ENCODE measurements at regions not wholly inside any gene's neighbourhood (a gene's known extent, or its start where the extent isn't known, plus 50 kb on each side); places are given as distances from the start of the nearest gene placed in this dataset.

DNA sequence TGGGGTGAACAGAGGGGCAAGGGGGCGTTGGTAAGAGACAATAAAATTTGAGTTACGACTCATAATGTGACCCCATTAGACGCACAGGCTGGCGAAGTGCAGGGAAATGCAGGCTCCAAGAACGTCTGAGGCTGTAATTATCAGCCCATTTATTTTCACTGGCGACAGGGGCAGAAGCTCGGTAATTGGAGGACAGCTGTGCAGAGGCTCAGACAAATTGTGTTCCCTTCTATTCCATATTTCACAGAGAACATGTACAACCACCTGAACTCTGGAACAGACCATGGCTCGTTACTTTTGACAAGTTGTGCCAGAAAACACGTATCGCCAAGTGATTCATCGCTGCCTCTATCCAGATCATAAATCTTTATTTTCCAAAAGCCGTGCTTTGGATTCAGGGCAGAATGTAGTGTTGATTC lies 137.3 kb upstream of the FRMD4A start:
- no peak for DNase-seq

DNA sequence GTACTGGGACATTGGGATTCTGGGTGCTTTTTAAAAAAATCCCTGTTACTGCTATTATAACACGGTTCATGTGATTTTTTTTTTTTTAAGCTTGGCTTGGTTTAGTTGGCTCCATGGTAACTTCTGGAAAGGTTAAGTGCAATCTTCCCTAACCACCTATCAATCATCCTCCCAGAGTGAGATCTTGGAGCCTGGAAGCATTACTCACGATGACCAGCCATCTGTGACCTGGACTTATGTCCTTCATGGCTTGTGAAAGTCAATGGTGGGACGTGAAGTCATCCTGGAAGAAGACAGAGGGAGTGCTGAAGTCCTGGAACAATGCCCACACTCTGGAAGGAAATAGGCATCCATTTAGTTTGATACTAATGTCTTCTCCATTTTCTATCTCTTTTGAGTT lies 135.5 kb upstream of the FRMD4A start:
- no peak for DNase-seq

DNA sequence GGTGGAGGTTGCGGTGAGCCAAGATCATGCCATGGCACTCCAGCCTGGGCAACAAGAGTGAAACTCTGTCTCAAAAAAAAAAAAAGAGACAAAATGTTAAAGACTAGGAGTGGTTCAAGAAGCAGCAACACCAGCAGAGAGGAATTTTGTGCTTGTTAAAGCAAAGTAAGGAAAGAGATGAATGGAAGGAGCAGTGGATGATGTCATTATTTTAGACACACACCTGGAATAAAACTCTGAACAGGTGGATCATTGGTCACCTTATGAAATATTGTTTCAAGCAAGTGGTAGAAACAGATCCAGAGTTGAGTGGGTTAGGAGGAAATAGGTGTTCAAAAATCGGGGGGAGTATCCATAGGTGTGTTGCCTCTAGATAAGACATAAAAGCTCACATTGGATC lies 129.7 kb upstream of the FRMD4A start:
- DNase-seq: no peak

DNA sequence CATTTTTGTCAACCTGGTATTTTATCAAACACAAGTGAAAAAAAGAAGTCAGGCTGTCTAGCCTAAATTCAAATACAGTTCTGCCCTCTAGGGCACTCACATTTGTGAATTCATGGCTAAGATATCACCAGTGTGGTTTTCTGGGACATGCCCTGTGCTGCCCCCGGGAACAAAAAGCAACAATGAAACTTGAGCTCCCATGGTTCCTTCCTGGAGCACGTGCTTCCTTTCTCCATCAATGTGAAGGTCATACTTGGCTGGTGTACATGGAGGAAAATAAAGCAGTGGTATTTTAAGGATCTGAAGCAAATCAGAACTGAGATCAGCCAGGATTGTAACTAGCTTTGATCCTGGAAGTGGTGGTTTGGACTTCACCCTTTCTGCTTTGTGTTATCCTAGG lies 128.9 kb upstream of the FRMD4A start:
- DNase-seq: no peak

DNA sequence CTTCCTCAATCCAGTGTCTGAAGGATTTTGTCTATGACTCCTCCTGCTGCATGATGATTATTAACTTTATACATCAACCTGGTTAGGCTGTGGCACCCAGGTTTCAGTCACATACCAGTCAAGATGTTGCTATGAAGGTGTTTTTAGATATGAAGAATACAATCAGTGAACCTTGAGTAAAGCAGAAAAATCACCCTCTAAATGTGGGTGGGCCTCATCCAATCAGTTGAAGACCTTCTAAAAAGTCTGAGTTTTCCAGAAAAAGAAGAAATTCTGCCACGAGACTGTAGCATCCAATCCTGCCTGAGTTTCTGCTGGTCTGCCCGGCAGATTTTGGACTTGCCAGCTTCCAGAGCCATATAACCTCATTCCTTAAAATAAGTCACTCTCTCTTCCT lies 126.1 kb upstream of the FRMD4A start:
- no peak for DNase-seq

DNA sequence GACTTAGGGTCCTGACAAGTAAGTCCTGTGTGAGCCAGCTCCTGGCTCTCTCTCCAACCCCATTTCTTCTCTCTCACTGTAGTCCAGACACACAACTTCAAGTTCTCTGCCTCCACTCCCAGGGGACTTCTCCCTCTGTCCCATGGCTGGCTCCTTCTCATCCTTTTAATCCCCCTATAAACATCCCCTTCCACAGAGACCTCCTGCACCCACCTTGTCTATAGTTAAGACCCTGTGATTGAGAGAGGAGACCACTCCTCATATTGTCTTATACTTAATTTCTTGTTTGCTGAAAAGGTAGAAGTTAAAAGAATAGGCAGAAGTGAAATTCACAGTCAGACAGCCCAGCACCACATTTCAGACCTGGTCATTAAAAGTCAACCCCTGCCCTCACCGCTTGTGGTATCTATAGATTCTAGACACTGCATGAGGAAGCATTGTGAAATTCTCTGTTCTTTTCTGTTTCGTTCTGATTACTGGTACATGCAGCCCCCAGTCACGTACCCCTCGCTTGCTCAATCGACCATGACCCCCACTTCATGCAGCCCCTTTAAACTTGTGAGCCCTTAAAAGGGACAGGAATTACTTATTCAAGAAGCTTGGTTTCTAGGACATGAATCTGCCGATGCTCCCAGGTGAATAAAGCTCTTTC lies 125.6 kb upstream of the FRMD4A start:
- DNase-seq: no peak

DNA sequence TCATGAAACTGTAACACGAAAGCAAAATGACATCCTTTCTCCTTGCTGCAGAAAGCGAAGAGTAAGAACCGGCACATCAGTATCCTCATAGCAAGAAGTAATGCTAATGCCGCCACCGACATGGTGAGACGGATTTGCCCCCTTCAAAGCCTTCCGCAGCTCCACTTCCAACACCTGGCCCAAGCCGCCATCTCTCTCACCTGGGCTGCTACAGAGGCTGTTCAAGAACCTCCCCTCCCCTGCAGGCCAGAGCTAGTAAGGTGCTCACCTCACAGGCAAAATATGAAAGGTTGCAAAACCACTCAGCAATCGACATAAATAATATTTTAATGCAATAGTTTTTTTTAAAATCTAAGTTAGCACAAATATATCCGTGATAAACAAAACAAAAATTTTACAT lies 123.9 kb upstream of the FRMD4A start:
- DNase-seq: no peak

DNA sequence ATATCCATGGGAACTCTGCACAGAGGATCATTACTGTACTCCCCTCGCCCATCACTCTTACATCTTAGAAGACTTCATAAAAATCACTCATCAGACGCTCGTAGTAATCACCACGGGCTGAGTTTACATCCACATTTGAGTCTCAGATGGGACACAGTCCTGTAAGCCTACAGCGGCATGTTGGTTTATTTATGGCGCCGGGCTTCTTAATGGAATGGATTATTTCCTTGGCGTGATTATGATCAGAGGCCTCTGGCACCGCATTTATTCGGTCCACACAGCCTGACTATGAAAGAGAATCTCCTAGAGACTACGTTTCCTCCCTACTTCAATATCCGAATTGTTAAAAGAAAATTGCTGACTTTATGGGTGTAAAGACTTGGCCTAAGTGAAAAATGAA lies 123.5 kb upstream of the FRMD4A start:
- DNase-seq: no peak

DNA sequence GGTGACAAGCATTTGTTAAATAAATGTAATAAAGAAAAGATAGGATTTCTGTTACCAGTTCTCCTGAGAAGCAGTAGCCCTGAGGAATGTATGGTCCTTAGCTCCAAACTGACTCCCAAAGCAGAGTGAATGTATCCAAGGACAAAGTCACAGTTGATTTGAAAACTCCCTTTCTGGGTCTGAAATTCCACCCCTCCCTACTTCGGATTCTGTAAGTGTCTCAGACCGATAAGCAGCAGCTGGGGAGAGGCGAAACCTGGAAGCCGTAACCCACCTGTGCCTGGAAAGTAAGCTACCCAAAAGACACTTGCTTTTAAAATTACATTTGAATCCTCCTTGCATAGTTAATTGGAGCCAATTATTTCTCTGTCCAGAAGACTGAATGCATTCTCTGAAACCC lies 122.9 kb upstream of the FRMD4A start:
- DNase-seq: no peak

DNA sequence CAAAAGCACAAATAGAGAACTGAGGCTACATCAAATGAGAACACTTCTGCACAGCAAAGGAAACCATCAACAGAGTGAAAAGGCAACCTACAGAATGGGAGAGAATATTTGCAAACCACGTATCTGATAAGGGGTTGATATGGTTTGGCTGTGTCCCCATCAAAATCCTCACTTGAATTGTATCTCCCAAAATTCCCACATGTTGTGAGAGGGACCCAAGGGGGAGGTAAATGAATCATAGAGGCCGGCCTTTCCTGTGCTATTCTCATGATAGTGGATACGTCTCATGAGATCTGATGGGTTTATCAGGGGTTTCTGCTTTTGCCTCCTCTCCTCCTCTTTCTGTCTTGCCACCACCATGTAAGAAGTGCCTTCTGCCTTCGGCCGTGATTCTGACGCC lies 120.6 kb upstream of the FRMD4A start:
- no peak for DNase-seq

DNA sequence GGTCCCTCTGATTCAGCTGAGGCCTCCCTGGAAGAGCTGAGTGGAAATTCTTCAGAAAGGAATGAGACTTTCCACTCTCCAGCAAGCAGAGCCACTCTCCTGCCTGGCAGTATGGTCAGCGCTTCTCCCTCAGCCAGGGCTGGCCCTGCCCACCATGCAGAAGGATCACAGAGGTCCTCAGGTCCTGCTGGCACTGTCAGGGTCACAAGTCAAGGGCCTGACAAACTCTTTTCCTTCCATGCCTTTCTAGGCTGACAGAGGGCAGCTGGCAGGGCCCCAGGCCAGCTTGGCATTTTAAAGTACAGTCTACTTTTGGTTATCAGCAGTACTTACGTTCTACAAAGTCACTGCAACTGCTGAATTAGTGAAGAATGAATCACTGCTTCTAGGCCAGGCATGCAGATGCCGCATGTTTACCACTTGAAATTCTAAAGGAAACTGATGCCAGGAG lies 119.3 kb upstream of the FRMD4A start:
- DNase-seq: no peak

DNA sequence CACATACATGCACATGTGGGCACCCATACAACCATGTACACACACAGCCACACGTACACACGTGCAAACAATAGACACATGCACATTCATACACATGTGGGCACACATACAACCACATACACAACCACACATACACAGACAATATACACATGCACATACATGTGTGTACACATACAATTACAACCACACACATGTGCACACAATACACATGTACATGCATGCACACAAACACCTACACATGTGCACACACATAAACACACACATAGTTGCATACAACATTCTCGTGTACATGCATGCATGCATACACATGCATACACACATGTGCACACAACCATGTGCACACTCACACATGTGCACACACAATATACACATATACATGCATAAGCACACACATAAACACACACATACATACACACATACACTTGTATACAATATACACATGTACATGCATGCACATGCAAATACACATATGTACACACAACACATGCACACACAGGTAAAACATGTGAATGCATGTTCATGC lies 118.6 kb upstream of the FRMD4A start:
- DNase-seq: no peak

DNA sequence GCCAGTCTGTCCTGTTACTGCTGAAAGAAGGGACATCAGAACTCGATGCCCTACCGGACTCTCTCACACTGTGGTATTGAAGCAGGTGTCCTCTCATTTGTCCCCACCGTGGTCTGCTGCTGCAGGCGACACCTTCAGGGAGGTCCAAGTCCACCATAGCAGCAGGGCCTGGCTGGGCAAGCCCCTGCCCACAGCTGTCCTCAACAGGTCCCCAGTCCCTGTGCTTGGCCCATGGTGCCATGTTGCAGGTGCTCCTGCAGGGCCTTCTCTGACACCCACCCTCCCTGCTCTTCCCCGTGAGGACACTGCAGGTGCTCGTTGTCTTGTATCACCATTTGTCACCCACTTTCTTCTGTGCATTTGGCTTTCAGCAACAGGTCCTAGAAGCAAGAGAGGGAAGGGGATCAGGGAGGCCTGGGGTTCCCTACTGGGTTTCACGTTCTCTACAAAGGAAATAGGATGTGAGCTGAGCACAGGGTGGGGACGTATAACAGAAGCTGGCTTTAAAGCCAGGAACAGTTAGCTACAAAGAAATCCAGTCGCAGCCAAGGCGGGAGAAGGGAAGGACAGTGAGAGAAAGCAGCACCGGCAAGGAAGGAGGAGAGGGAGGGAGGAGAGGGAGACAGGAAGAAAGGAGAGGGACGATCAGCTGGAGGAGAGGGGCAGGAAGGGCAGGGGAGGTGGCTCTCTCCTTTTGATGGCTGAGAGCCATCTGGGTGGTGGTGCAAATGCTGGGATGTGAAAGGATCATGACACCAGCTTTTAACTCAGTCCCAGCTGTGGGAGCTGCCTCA lies 117.7 kb upstream of the FRMD4A start:
- no peak for DNase-seq

DNA sequence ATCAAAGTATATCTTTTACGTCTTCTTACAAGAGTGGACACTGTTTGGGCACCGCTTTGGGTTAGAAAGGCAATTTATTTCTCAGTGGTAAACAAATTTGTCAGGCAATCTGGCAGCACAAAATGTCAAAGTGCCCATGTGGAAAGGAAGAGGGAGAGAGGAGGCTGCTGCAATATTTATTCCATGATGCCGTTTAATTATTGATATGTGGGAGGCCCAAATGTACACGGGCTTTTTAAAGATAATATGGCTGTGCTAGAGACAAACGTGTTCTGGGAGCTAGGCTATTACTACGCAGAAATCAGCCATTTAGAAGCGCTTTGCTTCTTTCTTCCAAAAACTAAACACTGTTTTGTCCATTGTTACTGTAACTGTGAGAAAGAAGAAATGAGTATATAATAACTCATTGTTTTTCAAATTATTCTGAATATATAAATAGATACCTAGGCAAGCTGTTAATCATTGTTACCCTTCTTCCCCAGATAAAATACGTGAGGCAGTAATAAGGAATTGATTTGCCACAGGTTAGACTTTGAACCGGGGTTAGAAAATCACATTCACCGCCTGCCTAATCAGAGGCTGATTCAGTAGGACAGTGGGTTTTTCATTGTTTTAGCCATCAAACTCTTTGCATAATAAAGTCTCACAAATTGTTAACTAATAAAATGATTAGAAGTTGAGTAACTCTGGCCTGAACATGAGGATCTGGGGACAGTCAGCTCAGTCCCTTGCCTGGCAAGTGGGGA lies 116.5 kb upstream of the FRMD4A start:
- DNase-seq: no peak

DNA sequence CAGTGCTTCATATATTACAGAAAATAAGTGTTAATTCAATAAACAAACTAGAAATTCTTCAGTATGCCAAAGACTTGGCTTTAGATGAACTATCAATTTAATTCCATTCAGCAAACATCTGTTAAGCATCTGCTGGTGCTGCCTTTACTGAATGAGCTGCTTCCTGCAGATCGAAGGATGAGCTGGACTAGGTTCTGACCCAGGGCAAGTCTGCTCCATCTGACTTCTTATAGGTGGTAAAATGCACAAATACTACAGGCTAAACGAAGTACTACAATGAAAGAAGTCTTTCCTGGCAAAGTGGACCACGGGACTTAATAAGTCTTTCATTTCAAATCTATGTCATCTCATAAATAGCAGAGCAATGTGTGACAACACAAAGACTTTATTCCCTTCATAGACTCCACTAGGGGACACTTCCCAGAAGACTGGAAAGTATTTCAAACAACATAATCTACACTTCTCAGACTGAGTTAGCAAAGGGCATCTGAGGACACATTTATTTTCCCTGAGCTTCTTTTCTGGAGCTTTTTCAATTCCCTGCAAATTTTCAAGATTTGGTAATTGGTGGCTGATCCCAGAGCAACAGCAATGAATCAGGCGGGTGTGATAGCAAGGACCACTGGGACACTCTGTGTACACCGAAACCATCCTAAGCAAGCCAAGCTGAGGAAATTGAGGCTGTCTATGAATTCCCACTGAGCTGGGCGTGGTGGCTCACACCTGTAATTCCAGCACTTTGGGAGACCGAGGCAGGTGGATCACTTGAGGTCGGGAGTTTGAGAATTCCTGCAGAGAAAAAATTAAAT lies 108.9 kb upstream of the FRMD4A start:
- no peak for DNase-seq

DNA sequence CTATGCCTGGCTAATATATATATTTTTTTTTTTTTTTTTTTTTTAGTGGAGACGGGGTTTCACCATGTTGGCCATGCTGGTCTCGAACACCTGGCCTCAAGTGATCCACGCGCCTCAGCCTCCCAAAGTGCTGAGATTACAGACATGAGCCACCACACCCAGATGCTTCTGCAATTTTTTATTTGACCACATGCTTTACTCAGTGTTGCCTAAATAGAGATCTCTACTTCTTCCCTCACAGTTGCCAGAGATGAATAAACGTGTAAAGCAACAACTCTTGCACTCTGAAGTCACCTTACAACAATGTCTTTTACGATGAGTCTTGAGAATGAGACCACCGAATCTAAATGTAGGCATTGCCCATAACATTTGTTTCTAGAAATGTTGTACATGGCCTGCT lies 107.9 kb upstream of the FRMD4A start:
- DNase-seq: no peak

DNA sequence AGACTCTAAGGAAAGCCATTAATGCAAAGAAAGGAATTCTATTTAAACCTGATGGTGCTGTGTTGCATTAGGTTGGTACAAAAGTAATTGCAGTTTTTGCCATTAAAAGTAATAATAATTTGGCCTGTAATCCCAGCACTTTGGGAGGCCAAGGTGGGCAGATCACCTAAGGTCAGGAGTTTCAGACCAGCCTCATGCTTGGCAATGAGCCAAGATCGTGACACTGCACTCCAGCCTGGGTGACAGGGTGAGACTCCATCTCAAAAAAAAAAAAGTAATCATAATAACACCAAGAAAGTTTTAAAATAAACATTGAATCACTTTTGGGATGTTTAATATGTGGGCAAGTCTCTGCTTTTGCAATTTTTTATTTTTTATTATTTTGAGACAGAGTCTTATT lies 107.3 kb upstream of the FRMD4A start:
- DNase-seq: no peak

DNA sequence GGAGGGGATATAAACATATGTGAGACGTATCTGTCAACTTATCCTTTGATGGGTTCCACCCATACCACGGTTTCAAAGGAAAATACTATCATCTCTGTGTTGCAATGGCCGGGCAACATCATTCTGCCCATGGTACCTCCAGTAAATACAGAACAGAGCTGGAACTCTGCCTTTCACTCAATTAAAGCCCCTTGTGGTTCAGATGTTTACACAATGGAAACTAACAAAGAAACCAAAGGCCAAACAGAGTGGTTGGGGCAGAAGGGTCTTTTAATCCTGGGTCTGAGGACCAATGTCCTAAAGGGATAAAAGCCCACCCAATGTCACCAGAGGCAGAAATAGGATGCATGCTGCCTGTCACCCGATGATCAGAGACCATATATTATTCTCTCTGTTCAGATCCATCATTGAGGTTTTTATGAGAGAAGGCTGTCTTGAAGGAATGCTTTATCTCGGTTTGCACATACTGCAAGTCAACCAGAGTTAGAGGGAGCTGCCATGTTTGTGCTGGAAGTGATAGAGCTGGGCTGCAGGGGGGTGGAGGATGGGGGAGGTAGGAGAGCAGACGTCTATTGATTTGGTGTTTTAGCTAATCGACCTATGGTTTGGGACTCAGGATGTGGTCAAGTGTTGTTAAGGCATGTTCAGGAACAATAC lies 105.4 kb upstream of the FRMD4A start:
- no peak for DNase-seq

DNA sequence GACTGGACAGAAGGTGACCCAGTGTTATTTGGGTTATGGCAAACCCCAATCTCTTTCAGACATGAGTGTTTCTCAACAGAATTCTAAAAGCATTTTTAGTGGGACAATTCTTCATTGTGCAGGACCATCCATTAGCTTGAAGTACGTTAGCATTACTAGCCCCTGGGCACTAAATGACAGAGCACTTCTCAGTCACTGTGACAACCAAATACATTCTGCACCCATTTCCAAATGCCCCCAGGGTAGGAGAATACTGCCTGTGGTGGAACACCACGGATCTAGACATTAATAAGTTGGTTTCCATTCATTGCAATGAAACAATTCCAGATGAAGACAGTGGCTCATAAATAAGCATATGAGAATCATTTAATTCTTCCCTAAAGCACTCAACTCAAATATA lies 102.4 kb upstream of the FRMD4A start:
- DNase-seq: no peak

DNA sequence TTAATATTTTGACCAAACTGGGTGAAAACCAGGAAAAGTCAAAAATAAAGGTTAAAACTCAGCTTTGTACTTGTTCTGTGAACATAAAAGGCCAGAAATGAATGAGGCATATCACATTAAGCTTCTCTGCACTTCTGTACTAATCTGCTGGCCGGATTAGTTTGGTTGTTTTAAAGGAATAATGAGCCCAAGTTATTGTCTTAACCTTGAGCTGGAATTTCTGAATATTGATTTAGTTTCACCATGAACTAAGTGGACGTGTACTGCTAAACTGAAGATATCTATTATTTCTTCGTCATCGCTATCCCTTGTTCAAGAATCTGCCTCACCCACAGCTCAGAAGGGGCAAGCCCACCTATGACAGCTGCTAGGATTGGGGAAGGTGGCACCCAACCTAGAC lies 101.1 kb upstream of the FRMD4A start:
- no peak for DNase-seq

DNA sequence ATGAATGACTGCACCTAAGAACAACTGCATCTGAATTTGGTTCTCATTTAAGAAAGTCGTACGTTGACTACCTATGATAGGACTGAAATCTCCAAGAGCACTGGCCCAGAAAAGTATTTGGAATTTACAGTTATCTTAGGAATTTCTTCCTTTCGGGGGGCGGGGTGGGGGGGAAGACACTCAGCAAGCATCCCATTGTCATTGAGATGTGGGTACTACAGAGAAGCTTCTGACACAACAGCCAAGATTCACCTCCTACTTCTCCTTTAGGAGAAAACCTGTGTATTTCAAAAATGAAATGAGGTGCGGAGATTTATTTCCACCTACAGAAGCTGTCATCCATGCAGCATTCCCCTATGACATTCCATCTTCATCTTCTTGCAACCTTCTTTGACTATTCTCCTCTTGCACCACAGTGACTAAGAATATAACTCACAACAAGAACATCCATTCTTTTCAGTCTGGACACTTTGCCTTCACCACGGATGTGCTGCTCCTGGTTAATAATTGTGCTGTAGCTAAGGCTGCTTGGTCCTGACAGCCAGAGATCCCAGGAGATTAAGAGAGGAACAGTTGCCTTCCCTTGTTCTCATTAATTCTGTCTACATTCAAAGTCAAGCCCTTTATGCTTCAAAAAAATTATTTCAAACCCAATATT lies 98.4 kb upstream of the FRMD4A start:
- DNase-seq: no peak

DNA sequence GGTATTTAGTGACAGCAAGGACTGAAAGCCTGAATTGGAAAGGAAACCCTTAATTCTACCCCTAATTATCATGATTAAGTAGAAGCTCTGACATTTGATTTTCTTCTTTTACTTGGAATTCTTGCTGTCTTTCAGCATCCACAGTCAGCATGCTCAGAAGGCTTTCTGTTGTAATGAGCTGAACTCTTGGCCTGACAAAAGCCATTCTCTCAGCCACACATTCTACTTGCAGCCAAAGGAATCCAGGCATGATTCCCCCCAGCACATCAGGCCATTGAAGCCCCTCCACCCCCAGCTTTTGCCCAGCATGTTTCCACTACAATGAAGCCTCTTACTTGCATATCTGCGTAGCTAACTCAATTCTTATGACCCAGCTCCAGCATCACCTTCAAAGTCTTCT lies 94.3 kb upstream of the FRMD4A start:
- no peak for DNase-seq
